NCI-H187 treated with DMSO at 0.1 percent for 48 hours (cell line): ENCODE measurements at regions not wholly inside any gene's neighbourhood (a gene's known extent, or its start where the extent isn't known, plus 50 kb on each side); places are given as distances from the start of the nearest gene placed in this dataset.
A peak's percentile ranks its signal among the peaks of the same experiment; 100 is the strongest.

Source experiments
- DNase-seq: peaks from one replicate; lab custom pipeline; 2025; lab: John Stamatoyannopoulos, UW

DNA sequence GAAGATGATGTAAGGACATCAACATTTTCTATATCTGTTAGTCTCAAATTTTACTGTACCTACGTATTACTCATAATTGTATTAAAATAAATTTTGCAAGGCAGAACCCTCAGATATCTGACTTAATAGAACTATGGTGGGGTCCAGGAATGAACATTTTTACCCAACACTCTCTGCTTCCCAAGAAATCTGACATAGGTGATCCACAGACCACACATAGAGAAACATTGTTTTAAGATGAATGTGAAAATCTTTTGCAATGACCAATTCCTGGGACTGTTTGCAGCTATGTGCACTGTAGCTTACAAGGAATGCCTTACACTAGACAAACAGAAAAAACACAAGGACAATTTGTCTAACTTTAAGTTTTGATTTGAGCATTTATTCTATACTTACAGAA is 645.6 kb upstream of the ADGRL2 start:
- no peak for DNase-seq

DNA sequence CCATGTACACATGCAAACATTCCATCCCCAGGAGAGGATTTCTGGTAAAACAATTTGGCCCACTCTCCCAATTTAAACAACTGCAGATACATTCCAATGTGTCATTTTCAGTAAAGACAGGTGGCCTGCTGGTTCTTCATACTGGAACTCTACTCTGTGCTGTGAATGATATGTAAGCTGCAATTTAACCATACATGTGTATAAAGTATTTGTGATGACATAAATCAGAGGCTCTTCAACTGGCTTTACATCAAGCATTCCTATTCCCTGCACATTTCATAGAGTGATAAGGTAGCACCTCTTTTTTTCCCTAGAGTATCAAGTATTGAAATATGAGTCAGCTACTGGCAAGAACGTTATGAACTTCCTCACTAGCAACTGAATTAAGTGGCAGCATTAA is 649.5 kb upstream of the ADGRL2 start:
- no peak for DNase-seq

DNA sequence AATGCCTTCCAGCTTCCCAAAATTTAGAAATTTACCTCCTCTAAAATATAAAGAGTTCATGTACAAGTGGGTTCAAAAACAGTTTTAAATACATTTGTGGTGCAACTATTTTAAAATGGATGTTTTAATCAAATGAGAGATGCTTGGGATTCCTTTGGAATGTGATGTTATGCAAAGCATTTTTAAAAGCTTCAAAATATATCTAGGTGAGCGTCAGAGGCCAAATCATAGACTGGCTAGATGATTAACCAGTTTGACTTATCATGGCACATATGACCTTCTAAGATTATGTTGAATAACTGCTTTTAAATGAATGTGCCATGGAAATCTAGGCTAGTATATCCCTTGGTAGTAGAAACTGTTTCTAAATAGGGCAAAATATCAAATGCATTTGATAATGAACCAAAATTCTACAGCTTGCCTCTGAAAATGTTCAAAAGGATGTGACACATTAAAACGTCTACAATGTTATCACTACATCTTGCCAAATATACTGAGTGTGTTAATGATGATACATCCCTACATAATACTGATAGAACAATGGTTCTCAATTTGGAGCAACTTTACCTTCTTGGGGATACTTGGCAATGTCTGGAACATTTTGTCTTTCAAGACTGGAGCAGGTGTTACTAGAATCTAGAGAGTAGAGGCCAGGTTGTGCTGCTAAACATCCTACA is 650.9 kb upstream of the ADGRL2 start:
- DNase-seq = no peak

DNA sequence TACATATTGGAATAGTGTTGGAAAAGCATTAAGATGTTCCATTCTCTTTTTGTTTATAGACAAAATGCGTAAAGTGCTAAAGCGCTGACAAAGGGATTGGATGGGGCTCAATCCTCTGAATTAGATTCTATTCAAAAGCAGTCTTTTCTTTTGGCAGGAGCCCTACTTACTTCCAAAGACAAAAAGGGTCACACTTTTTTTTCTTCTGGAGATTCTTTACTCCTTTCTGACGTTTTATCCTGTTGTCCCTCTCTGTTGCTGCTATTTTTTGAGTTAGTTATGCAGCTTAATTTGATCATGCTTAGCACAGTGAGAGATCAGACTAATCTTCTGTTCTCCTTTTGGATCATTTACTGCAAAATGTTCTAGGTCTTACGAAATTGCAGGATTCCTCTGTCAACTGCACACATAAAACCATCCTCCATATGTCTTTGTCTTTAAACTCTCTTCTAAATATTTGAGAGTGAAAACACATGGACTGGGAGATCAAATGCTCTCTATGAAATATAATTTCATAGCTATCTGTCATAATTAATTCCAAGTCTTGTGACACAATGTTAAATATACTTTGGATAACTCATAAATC is 656.4 kb upstream of the ADGRL2 start:
- no peak for DNase-seq

DNA sequence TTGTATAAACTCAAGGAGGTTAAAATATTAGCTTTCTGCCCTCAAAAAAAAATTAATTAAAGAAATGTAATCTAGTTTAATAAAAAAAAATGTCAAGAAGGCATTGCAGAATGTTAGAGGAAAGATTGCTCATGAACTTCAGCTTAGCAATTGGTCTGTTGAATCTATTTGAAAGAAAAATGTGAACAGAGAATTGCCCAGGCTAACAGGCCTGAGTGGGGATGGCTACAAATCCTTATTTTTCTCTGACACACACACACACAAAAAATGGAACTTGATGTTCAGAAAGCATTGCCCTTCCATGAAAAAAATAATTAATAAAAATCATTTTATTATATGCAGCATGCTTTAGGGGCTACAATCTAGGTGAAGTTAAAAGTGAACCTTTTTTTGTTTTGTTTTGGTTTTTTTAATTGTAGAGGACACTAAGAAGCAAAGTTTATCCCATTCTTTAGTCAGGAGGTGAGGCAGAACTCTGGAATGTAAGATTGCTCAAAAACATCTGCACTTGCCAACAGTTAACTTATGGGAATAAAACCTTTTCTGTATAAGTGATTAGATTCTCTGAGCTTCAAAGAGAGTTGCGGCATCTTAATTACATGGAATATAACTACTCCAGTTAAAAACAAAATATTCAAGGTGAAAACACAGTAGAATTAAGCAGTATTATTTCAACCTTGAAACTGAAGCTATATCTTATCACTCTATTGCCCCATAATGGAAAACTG is 658.5 kb upstream of the ADGRL2 start:
- no peak for DNase-seq

DNA sequence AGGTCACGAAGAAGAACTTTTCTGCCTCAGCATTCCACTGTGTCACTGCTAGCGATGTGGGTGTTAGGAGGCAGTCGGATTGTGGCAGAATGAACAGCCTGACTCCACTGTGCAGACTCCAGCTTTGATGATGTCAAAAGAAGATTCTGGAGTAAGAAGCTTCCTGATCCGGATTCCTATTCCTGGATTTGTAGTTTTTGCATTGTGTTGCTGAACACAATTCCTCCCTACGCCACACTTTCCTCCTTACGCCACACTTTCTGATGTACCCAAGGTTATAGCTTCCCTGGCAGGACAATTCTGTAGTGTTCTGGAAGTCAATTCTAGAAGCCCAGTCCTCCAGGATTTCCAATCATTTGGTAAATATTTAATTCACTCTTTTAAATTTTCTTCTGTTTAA is 665.2 kb upstream of the ADGRL2 start:
- no peak for DNase-seq

DNA sequence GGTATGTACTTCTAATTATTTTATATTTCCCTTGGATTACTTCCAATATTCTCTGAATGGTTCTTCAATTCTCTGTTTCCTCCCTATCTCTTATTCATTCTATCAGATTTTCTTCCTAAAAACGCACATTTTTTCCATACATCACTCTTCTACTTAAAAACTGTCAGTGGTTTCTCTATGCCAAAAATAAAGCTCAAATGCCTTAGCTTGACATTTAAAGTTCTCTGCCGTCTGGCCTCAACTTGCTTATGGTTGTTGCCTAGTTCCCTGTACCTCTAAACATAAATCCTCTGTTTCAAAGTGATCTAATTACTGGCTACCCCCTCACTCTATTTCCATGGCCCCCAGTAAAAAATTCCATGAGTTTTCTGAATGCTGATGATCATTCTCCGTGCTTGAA is 671.0 kb upstream of the ADGRL2 start:
- DNase-seq = no peak

DNA sequence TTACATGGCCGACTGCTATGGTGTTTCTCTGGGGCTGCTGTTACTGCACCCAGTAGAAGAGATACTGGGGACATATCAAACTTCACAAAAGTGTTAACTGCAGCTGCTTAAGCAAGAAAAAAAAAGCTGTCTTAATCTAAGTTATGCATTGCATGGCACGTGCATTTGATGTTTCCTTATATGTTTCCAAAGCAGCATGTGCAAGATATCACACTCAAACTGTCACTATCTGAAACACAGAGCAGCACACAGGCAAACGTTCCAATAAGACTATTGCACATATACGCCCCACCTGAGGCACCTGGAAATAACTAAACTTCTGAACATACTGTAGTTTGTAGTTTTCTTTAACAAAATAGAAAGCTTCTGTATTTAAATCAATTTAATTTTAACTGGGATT is 671.4 kb upstream of the ADGRL2 start:
- DNase-seq = no peak

DNA sequence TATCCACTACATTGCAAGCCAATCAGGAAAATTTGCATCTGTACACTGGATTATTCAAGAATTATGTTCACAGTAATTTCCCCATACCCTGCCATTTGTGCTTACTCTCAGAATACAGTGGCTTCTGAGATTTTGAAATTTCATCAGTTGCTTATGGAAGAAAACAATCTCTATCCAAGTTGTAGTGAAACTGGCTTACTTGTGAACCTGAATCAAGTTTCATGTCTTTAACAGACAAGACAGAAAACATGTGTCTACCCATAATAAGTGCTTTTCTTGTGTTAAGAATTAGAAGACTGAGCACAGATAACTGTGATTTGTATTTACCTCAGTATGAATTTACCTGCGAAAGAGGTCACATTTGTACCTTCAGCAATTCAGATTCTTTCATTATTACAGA is 672.7 kb upstream of the ADGRL2 start:
- DNase-seq = no peak

DNA sequence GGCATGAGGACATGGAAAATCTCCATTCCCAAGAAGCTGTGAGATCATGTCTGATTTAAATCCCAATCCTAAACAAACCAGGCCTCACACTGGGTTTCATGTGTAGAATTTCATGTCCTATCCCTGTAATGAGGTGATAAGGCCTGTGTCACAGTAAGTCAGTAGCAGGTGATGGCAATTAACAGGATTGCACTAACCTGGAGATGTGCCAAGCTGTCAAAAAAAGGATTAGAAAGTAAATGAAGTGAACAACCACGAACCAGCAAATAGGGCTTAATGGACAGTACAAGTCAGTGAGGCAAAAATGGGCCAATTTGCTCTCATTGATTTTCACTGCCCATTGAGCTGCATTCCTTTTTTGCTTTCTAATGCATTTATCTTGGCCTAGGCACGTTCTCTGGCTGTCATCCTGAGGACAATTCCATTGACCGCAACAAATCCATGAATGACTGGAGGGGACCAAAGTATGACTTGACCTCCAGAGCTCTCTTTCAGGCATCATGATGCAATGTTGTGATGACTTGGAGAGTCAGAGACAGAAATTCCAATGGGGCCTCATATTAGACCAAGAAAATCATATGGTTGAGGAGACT is 673.6 kb upstream of the ADGRL2 start:
- peak; percentile 17 for DNase-seq

DNA sequence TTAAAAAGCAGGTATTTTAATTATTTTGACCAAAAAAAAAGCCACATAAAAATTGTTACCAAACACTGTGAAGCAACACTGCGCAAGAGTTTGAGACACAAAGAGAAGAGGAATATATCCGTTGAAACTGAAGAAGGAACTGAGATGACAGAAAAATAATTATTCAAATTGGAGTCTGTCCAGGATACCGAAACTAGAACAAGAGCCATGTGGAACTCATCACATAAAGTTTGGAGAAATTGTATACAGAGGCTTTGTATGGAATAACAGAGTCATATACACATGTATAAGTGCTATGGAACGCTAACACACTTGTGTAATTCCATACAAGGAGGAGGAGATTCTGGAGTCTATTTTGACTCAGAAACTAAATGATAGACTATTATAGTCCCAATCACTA is 675.1 kb upstream of the ADGRL2 start:
- DNase-seq = no peak

DNA sequence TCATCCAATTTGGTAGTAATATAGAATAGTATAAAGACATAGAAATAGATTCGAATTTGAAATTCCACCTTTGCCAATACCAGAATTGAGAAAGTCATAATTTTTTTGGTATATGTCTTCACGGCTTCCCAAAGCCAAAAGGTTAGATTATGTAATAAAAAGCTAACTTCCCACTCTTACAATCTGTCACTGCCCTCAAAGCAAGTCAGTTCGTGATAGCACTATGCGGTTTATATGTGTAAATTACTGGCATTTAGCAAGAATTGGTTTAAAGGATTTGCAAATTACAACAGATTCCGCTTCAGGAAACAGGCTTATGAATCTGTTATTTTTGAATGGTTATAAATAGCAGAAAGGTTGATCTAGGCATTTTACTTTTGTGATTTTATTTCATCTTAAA is 679.4 kb upstream of the ADGRL2 start:
- no peak for DNase-seq

DNA sequence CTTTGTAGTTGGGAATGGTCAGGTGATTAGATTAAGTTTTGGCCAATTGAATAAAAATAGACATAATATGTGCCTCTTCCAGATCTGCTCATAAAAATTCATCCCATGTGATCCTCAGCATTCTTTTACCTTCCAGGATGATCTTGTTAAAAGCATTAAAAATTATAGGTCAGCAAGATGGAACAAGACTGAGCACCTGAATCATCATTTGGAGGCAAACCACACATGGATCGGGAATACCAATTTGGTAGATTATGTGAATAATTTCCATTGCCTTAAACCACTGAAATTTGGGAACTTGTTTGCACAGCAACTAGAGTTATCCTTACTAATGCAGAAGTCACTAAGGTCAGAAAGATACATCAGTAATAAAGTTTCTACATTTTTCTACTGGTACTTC is 681.4 kb upstream of the ADGRL2 start:
- DNase-seq = no peak

DNA sequence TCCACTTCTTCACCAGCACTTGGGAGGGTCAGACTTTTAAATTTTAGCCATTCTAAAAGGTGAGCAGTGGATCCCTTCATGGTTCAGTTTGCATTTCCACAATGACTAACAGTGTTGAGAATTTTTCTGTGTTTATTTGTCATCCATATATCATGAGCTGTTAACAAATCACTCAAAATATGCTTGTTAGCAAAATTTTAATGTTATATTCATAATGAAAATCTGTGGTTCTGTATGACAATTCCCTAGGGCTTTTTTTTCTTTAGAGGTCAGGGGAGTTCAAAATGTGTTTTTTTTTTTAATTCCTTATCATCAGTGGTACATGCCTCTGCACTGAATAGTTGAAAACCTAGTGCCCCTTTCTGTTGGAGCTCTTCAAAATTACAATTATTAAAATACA is 682.2 kb upstream of the ADGRL2 start:
- no peak for DNase-seq

DNA sequence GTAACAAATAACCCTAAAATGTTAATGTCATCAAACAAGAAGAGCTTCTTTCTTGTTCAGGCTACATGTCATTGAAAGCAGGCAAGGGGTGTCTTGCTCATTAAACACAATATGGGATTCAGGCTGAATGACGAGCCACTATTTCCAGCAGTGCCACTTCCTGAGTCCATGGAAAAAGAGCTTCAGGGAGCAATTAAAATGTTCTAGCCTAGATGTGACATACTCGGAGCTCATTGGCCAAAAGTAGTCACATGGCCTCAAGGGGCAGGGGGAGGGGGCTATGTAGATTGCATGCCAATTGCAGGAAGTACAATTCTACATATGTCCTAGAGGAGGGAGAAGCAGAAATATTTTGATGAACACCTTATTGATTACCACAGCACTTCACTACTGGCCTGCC is 685.3 kb upstream of the ADGRL2 start:
- no peak for DNase-seq

DNA sequence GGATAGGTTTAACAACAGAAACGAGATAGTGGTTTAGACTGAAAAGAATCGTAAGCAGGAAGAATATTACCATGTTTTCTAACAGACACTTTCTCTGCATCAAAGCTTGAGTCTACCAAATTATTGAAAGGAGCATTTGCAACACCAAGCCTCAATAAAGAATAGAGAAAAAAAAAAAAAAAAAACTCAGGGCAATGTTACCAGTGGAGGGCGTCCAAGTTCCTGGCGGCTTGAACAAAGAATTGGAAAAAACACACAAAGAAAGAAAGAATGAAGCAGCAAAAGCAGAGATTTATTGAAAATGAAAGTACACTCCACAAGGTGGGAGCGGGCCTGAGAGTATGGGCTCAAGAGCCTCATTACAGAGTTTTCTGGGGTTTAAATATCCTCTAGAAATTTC is 686.5 kb upstream of the ADGRL2 start:
- DNase-seq = no peak

DNA sequence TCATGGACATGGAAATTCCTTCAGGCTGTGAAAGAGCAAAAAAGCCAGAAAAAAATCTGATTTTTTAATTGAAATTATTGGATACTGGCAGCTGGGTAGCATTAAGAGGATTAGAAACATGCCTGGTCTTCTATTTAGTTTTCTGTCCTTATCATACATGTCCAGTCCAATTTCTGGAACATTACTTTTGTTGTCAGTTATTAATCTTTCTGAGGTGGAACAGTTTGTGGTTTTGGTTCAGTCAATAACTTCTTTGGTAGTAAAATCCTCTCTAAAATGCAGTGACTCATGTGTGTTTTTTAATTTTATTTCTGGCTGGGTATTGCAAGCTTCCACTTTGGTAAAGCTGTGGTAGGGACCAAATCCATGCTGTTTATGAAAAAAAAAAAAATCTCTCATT is 687.0 kb upstream of the ADGRL2 start:
- DNase-seq = no peak

DNA sequence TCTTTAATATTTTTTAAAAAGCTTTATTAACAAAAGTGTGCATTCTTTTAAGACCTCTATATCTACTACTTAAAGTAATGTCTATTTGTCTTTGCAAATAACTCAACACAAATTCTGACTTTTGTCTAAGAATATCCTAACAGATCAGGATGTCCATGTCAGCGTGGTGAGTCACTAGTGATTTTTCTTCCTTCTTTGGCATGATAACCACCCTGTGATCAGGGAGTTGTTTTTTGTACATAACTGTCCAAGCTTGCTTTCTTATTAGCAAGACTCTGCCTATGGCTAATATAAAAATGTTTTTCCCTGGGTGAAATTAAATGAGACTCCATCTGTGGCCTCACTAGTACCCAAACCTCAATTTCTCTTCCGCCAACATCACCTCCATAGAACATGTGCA is 688.9 kb upstream of the ADGRL2 start:
- DNase-seq = no peak

DNA sequence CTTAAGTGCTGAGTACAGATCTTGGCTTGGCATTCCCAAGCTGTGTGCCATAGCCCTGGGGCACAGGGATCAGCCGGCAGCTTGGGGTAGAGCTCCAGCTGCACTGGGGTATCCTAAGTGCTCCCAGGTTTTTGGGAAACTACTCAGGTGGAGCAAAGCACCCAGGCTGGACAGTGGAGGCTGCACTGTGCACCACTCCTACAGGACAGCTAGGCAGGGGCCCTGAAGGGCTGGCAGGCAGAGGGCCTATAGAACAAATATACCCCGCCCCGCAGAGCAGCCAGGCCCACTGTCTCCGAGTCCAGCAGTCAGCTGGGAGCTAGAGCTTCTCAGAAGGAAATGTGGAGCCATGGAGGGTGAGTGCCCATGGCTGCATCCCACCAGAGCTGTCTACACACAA is 691.7 kb upstream of the ADGRL2 start:
- no peak for DNase-seq

DNA sequence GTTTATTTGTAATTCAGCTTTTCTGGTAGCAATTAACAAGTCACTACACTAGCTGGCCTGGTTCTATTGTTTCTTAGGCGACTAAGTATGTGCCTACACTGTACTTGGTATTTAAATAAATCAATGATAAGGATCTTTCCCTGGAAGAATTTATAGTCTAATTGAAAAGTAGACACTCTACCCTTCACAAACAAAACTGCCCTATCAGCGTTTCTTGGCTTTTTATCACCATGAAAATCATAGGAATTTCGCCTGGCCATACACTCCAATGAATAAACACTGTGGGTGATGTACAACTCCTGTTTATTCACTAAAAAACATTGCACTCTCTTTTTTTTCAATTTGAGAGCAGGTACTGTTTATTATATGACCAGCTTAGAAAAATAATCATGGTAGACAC is 702.9 kb upstream of the ADGRL2 start:
- no peak for DNase-seq

DNA sequence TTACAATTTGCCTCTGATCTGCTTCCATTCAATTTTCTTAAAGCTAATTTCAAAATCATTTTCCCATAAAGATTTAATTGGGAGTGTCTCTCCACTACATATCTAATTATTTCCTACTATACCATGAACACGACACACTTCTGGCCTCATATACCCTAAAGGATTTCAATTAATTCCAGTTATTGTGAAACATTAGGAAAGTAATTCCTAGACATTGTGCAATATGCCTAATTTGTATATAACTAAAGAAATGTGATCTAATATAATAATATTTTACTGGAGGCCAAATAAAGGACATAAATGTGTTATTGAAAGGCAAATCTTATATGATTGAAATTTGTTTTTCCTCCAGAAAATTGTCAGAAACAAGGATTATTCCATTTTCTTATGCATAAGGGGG is 727.2 kb upstream of the ADGRL2 start:
- DNase-seq = no peak

DNA sequence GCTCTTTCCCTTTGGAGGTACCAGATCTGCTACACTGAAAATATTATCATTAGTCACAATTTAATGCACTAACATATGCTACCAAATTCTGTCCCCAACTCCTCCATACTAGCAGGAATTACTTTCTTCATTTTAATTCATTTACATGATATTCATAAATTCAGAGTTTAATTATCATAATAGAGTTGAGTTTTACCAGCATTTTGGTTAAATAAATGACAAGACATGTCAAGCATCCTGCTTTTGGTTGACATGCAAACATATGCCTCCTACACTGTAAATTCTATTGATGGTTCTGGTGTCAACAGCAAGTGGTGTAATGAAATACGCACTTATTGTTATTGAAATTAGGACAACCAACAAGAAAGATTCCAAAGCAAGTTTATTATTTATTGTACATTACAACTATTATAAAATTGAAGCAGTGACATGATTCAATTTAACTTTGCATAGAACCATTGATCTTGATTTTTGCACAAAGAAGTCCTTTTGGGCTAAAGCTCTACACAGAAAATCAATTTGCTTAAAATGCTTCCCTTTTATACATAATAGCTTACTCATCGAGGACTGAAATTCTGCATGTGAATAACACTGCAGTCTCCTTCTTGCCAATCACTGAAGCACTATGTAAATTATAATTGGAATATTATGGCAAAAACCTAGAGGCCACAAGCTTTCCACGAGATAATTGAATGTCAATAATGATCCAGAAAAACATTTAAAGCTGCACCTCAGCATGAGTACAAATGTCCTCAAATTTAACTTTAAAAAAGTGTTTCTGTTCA is 728.6 kb upstream of the ADGRL2 start:
- DNase-seq = no peak
